WTC11 (cell line): ENCODE measurements at regions not wholly inside any gene's neighbourhood (a gene's known extent, or its start where the extent isn't known, plus 50 kb on each side); places are given as distances from the start of the nearest gene placed in this dataset.

Source experiments
- ATAC-seq: fragments of 200-7000 bp; cut with Tn5 transposase; 2 replicates; pipeline ENCODE4 v1.10.0; 2021; ENCODE audit warnings: mild to moderate bottlenecking, moderate library complexity
- CTCF ChIA-PET: fragments of 300-600 bp; sonication (Branson Sonifier 250); formaldehyde crosslinking; loops from one replicate; lab custom pipeline; 2021; ENCODE audit warnings: antibody characterized with exemption; lab: Charles Lee
- POLR2A ChIA-PET: fragments of 350-600 bp; sonication (Branson Sonifier 250); formaldehyde crosslinking; loops from one replicate; lab custom pipeline; 2021; ENCODE audit warnings: antibody characterized with exemption; lab: Charles Lee
- DNase-seq: peaks from one replicate; pipeline ENCODE4 v3.0.0; 2021; ENCODE audit warnings: low spot score
- H3K27ac Mint-ChIP-seq: 2 replicates; pipeline ENCODE4 v1.8.0; 2021; ENCODE audit warnings: mixed read lengths
- H3K27me3 Mint-ChIP-seq: 2 replicates; pipeline ENCODE4 v1.8.0; 2021; ENCODE audit warnings: low read depth, mild to moderate bottlenecking, moderate library complexity, mixed read lengths
- H3K36me3 Mint-ChIP-seq: 2 replicates; pipeline ENCODE4 v1.8.0; 2021; ENCODE audit warnings: mixed read lengths
- H3K4me1 Mint-ChIP-seq: 2 replicates; pipeline ENCODE4 v1.8.0; 2022; ENCODE audit warnings: mixed read lengths
- H3K4me3 Mint-ChIP-seq: 2 replicates; pipeline ENCODE4 v1.8.0; 2021; ENCODE audit warnings: mild to moderate bottlenecking, moderate library complexity, mixed read lengths
- H3K9me3 Mint-ChIP-seq: 2 replicates; pipeline ENCODE4 v1.8.0; 2021; ENCODE audit warnings: mixed read lengths
- ATF1 ChIP-seq: sonication (generic); formaldehyde crosslinking; IDR thresholded peaks from 2 replicates; pipeline ENCODE4 v1.8.1; 2023; ENCODE audit warnings: mild to moderate bottlenecking, moderate library complexity, missing genetic modification reagents
- ELF4 ChIP-seq: sonication (generic); formaldehyde crosslinking; IDR thresholded peaks from 2 replicates; pipeline ENCODE4 v1.8.1; 2022; ENCODE audit warnings: low read depth, mild to moderate bottlenecking, moderate library complexity, missing genetic modification reagents
- EMX1 ChIP-seq: fragments of 250-450 bp; sonication (Bioruptor Pico); IDR thresholded peaks from 2 replicates; pipeline ENCODE4 v1.8.0; 2021; ENCODE audit warnings: mild to moderate bottlenecking
- GTF2I ChIP-seq: fragments of 250-450 bp; sonication (Bioruptor Pico); conservative IDR thresholded peaks from 2 replicates; pipeline ENCODE4 v1.4.0; 2021; ENCODE audit warnings: mild to moderate bottlenecking
- IRF2 ChIP-seq: sonication (generic); formaldehyde crosslinking; IDR thresholded peaks from 2 replicates; pipeline ENCODE4 v1.8.0; 2022; ENCODE audit warnings: low read depth, missing genetic modification reagents, borderline replicate concordance
- JUN ChIP-seq: sonication (generic); formaldehyde crosslinking; IDR thresholded peaks from 2 replicates; pipeline ENCODE4 v1.8.0; 2023; ENCODE audit warnings: mild to moderate bottlenecking, missing genetic modification reagents
- MYBL2 ChIP-seq: sonication (generic); formaldehyde crosslinking; IDR thresholded peaks from 2 replicates; pipeline ENCODE4 v1.8.1; 2023; ENCODE audit warnings: mild to moderate bottlenecking, moderate library complexity, missing genetic modification reagents
- NFE2L1 ChIP-seq: sonication (generic); formaldehyde crosslinking; IDR thresholded peaks from 2 replicates; pipeline ENCODE4 v1.8.1; 2023; ENCODE audit warnings: missing genetic modification reagents
- NFYB ChIP-seq: sonication (generic); formaldehyde crosslinking; conservative IDR thresholded peaks from 2 replicates; pipeline ENCODE4 v1.8.0; 2022; ENCODE audit warnings: low read depth, missing genetic modification reagents
- NR1H2 ChIP-seq: sonication (generic); formaldehyde crosslinking; IDR thresholded peaks from 2 replicates; pipeline ENCODE4 v1.9.0; 2021; ENCODE audit warnings: mild to moderate bottlenecking, moderate library complexity, missing genetic modification reagents
- RORB ChIP-seq: fragments of 250-450 bp; sonication (Bioruptor Pico); IDR thresholded peaks from 2 replicates; pipeline ENCODE4 v1.9.0; 2021; ENCODE audit warnings: mild to moderate bottlenecking
- SMAD3 ChIP-seq: sonication (generic); formaldehyde crosslinking; IDR thresholded peaks from 2 replicates; pipeline ENCODE4 v1.8.0; 2022; ENCODE audit warnings: missing genetic modification reagents, mild to moderate bottlenecking, borderline replicate concordance
- TEAD1 ChIP-seq: sonication (generic); formaldehyde crosslinking; IDR thresholded peaks from 2 replicates; pipeline ENCODE4 v1.8.0; 2022; ENCODE audit warnings: mild to moderate bottlenecking, missing genetic modification reagents
- ZNF138 ChIP-seq: sonication (generic); formaldehyde crosslinking; conservative IDR thresholded peaks from 2 replicates; pipeline ENCODE4 v1.8.1; 2022; ENCODE audit warnings: mild to moderate bottlenecking, moderate library complexity, missing genetic modification reagents
- ZNF232 ChIP-seq: sonication (generic); formaldehyde crosslinking; IDR thresholded peaks from 2 replicates; pipeline ENCODE4 v1.8.0; 2022; ENCODE audit warnings: mild to moderate bottlenecking, missing genetic modification reagents
- ZNF263 ChIP-seq: sonication (generic); formaldehyde crosslinking; IDR thresholded peaks from 2 replicates; pipeline ENCODE4 v1.8.1; 2022; ENCODE audit warnings: low read depth, mild to moderate bottlenecking, moderate library complexity, missing genetic modification reagents
- ZNF671 ChIP-seq: fragments of 250-450 bp; sonication (Bioruptor Pico); IDR thresholded peaks from 2 replicates; pipeline ENCODE4 v1.8.0; 2021; ENCODE audit warnings: mild to moderate bottlenecking
- TF ChIP-seq, protein P1 (sequence below): sonication (generic); formaldehyde crosslinking; IDR thresholded peaks from 2 replicates; pipeline ENCODE4 v1.8.0; 2023; ENCODE audit warnings: missing genetic modification reagents
- TF ChIP-seq, protein P2 (sequence below): sonication (generic); formaldehyde crosslinking; IDR thresholded peaks from 2 replicates; pipeline ENCODE4 v1.8.1; 2022; ENCODE audit warnings: mild to moderate bottlenecking, moderate library complexity, missing genetic modification reagents
- TF ChIP-seq, protein P3 (sequence below): sonication (generic); formaldehyde crosslinking; IDR thresholded peaks from 2 replicates; pipeline ENCODE4 v1.8.1; 2022; ENCODE audit warnings: missing genetic modification reagents, borderline replicate concordance
- TF ChIP-seq, protein P4 (sequence below): sonication (generic); formaldehyde crosslinking; IDR thresholded peaks from 2 replicates; pipeline ENCODE4 v1.8.0; 2022; ENCODE audit warnings: missing genetic modification reagents

DNA sequence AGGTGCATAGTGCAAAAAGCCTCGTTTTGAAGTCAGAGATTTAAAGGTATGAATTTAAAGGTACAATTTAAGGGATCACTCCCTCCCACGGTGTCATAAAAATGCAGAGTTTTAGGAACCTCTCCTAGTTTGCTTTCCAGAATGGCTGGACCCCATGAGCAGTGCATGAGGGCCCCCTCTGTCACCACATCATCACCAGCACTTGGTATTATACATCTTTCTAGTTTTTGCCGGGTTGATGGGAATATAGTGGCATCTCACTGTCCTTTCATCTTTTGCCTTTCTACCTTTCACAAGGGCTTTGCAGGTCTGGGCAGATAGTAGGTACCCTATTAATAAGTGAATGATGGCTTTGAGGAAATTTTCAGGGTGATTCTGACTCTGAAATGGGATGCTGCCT is 103.6 kb upstream of the AGBL1 start:
- ATAC-seq: no peak
- H3K4me1 Mint-ChIP-seq: peaks cover 8% of the 10 kb centered on the region
- POLR2A ChIA-PET: no interaction called here
- CTCF ChIA-PET: no interaction called here
- no peaks in the 10 kb centered on the region for H3K27me3 Mint-ChIP-seq
- no peak for DNase-seq
- no peaks in the 10 kb centered on the region for H3K36me3 Mint-ChIP-seq
- TF ChIP-seq JUN (CRISPR knock-in tag) (no peak), ELF4 (CRISPR knock-in tag) (no peak), ZNF671 (CRISPR knock-in tag) (no peak), ZNF232 (CRISPR knock-in tag) (no peak), ZNF263 (no peak), EMX1 (CRISPR knock-in tag) (no peak), ATF1 (CRISPR knock-in tag) (no peak), GTF2I (CRISPR knock-in tag) (no peak)
- TF ChIP-seq, all 79 proteins: peak for 0
- Mint-ChIP-seq H3K9me3 (peaks cover 27% of the 10 kb centered on the region), H3K27ac (no peak overlapping the region), H3K4me3 (no peak overlapping the region)

DNA sequence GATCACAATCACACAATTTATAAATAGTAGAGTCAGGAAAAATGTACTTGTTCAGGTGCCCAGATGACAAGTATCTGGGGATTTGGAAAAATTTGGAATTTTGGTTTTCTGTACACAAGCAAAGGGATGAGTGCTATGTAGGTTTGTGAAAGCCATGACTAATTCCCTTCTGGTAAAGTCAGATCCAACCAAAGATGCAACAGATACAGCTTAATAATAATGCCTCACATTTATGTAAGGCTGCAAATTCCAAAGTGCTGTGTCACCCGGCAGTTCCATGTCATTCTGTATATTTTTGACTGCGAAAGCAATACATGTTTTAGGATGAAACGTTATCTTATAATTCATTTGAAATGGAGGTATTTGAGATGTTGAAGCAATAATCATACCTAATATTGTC is 102.7 kb upstream of the AGBL1 start:
- CTCF ChIA-PET: no interaction called here
- peaks cover 32% of the 10 kb centered on the region for H3K9me3 Mint-ChIP-seq
- TF ChIP-seq NFE2L1 (CRISPR knock-in tag) (no peak), RORB (no peak), NR1H2 (CRISPR knock-in tag) (no peak), NFYB (no peak), ZNF138 (CRISPR knock-in tag) (no peak), SMAD3 (CRISPR knock-in tag) (no peak), MYBL2 (CRISPR knock-in tag) (no peak), IRF2 (no peak), TEAD1 (CRISPR knock-in tag) (no peak)
- TF ChIP-seq, protein P1, sequence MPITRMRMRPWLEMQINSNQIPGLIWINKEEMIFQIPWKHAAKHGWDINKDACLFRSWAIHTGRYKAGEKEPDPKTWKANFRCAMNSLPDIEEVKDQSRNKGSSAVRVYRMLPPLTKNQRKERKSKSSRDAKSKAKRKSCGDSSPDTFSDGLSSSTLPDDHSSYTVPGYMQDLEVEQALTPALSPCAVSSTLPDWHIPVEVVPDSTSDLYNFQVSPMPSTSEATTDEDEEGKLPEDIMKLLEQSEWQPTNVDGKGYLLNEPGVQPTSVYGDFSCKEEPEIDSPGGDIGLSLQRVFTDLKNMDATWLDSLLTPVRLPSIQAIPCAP (CRISPR knock-in tag): no peak
- TF ChIP-seq, protein P2, sequence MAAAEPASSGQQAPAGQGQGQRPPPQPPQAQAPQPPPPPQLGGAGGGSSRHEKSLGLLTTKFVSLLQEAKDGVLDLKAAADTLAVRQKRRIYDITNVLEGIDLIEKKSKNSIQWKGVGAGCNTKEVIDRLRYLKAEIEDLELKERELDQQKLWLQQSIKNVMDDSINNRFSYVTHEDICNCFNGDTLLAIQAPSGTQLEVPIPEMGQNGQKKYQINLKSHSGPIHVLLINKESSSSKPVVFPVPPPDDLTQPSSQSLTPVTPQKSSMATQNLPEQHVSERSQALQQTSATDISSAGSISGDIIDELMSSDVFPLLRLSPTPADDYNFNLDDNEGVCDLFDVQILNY (CRISPR knock-in tag): no peak
- TF ChIP-seq, protein P3, sequence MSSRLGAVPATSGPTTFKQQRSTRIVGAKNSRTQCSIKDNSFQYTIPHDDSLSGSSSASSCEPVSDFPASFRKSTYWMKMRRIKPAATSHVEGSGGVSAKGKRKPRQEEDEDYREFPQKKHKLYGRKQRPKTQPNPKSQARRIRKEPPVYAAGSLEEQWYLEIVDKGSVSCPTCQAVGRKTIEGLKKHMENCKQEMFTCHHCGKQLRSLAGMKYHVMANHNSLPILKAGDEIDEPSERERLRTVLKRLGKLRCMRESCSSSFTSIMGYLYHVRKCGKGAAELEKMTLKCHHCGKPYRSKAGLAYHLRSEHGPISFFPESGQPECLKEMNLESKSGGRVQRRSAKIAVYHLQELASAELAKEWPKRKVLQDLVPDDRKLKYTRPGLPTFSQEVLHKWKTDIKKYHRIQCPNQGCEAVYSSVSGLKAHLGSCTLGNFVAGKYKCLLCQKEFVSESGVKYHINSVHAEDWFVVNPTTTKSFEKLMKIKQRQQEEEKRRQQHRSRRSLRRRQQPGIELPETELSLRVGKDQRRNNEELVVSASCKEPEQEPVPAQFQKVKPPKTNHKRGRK (CRISPR knock-in tag): no peak
- TF ChIP-seq, protein P4, sequence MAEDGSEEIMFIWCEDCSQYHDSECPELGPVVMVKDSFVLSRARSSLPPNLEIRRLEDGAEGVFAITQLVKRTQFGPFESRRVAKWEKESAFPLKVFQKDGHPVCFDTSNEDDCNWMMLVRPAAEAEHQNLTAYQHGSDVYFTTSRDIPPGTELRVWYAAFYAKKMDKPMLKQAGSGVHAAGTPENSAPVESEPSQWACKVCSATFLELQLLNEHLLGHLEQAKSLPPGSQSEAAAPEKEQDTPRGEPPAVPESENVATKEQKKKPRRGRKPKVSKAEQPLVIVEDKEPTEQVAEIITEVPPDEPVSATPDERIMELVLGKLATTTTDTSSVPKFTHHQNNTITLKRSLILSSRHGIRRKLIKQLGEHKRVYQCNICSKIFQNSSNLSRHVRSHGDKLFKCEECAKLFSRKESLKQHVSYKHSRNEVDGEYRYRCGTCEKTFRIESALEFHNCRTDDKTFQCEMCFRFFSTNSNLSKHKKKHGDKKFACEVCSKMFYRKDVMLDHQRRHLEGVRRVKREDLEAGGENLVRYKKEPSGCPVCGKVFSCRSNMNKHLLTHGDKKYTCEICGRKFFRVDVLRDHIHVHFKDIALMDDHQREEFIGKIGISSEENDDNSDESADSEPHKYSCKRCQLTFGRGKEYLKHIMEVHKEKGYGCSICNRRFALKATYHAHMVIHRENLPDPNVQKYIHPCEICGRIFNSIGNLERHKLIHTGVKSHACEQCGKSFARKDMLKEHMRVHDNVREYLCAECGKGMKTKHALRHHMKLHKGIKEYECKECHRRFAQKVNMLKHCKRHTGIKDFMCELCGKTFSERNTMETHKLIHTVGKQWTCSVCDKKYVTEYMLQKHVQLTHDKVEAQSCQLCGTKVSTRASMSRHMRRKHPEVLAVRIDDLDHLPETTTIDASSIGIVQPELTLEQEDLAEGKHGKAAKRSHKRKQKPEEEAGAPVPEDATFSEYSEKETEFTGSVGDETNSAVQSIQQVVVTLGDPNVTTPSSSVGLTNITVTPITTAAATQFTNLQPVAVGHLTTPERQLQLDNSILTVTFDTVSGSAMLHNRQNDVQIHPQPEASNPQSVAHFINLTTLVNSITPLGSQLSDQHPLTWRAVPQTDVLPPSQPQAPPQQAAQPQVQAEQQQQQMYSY: no peak
- TF ChIP-seq, all 79 proteins: peak for 0
- Mint-ChIP-seq H3K4me3 (no peak overlapping the region), H3K27ac (no peak overlapping the region), H3K36me3 (peaks cover 4% of the 10 kb centered on the region; the same call in 1 of the 2 replicates), H3K27me3 (no peaks in the 10 kb centered on the region; the same call in 1 of the 2 replicates), H3K4me1 (peaks cover 8% of the 10 kb centered on the region)
- no peak for ATAC-seq
- DNase-seq: no peak
- POLR2A ChIA-PET: no interaction called here
